H9 (cell line): ENCODE measurements at regions not wholly inside any gene's neighbourhood (a gene's known extent, or its start where the extent isn't known, plus 50 kb on each side); places are given as distances from the start of the nearest gene placed in this dataset.

Source experiments
- DNase-seq: peaks from one replicate; pipeline ENCODE4 v3.0.0-alpha.2; 2017
- H2AFZ ChIP-seq: one replicate; pipeline ENCODE4 v1.6.1; 2013; ENCODE audit warnings: mild to moderate bottlenecking, low read length, control low read depth, moderate library complexity
- H2AK5ac ChIP-seq: 2 replicates; pipeline ENCODE4 v1.6.1; 2013; ENCODE audit warnings: low read length, control low read depth, mixed read lengths; ENCODE audit not compliant: insufficient read length
- H2BK120ac ChIP-seq: one replicate; pipeline ENCODE4 v1.6.1; 2013; ENCODE audit warnings: low read depth, mild to moderate bottlenecking, low read length, control low read depth, inconsistent platforms; ENCODE audit not compliant: poor library complexity, severe bottlenecking
- H2BK12ac ChIP-seq: 2 replicates; pipeline ENCODE4 v1.6.1; 2013; ENCODE audit warnings: low read length, control low read depth, mixed read lengths, low read depth; ENCODE audit not compliant: insufficient read length
- H2BK15ac ChIP-seq: 2 replicates; pipeline ENCODE4 v1.6.1; 2013; ENCODE audit warnings: low read depth, low read length, control low read depth
- H2BK20ac ChIP-seq: one replicate; pipeline ENCODE4 v1.6.1; 2013; ENCODE audit warnings: low read depth, mild to moderate bottlenecking, low read length, control low read depth, inconsistent platforms; ENCODE audit not compliant: poor library complexity, severe bottlenecking
- H2BK5ac ChIP-seq: 2 replicates; pipeline ENCODE4 v1.6.1; 2013; ENCODE audit warnings: low read length, control low read depth, mixed read lengths; ENCODE audit not compliant: insufficient read length
- H3K14ac ChIP-seq: 2 replicates; pipeline ENCODE4 v1.6.1; 2013; ENCODE audit warnings: low read length, control low read depth; ENCODE audit not compliant: insufficient read depth
- H3K18ac ChIP-seq: 2 replicates; pipeline ENCODE4 v1.6.1; 2013; ENCODE audit warnings: low read depth, mild to moderate bottlenecking, mixed read lengths, low read length, control low read depth; ENCODE audit not compliant: insufficient read length
- H3K23ac ChIP-seq: 2 replicates; pipeline ENCODE4 v1.6.1; 2013; ENCODE audit warnings: low read length, control low read depth, mixed read lengths, low read depth; ENCODE audit not compliant: insufficient read length
- H3K23me2 ChIP-seq: 2 replicates; pipeline ENCODE4 v1.6.1; 2013; ENCODE audit warnings: low read depth, mild to moderate bottlenecking, mixed read lengths, low read length, control low read depth; ENCODE audit not compliant: insufficient read length, poor library complexity, severe bottlenecking
- H3K27ac ChIP-seq: 2 replicates; pipeline ENCODE4 v1.5.1; 2013; ENCODE audit warnings: low read length, control low read depth, mixed read lengths, low read depth; ENCODE audit not compliant: insufficient read length
- H3K27me3 ChIP-seq: 2 replicates; pipeline ENCODE4 v1.6.1; 2013; ENCODE audit warnings: low read length, control low read depth, inconsistent platforms; ENCODE audit not compliant: insufficient read depth
- H3K4ac ChIP-seq: 2 replicates; pipeline ENCODE4 v1.6.1; 2013; ENCODE audit warnings: low read depth, mild to moderate bottlenecking, control low read depth, inconsistent platforms, low read length, moderate library complexity
- H3K4me1 ChIP-seq: 2 replicates; pipeline ENCODE4 v1.6.1; 2013; ENCODE audit warnings: low read length, control low read depth, inconsistent platforms; ENCODE audit not compliant: insufficient read depth
- H3K4me2 ChIP-seq: 2 replicates; pipeline ENCODE4 v1.6.1; 2013; ENCODE audit warnings: low read length, control low read depth, mixed read lengths; ENCODE audit not compliant: insufficient read length, insufficient read depth
- H3K56ac ChIP-seq: 2 replicates; pipeline ENCODE4 v1.6.1; 2013; ENCODE audit warnings: low read depth, mild to moderate bottlenecking, mixed read lengths, low read length, control low read depth; ENCODE audit not compliant: insufficient read length
- H3K79me1 ChIP-seq: 2 replicates; pipeline ENCODE4 v1.6.1; 2013; ENCODE audit warnings: low read depth, mild to moderate bottlenecking, moderate library complexity, low read length, control low read depth, inconsistent platforms; ENCODE audit not compliant: insufficient read depth, poor library complexity, severe bottlenecking
- H3K79me2 ChIP-seq: 2 replicates; pipeline ENCODE4 v1.6.1; 2013; ENCODE audit warnings: low read length, control low read depth, inconsistent platforms; ENCODE audit not compliant: insufficient read depth
- H3K9ac ChIP-seq: 2 replicates; pipeline ENCODE4 v1.6.1; 2013; ENCODE audit warnings: low read length, control low read depth, mixed read lengths; ENCODE audit not compliant: insufficient read length; ENCODE audit errors: extremely low read depth
- H3K9me3 ChIP-seq: one replicate; pipeline ENCODE4 v1.6.1; 2013; ENCODE audit warnings: low read depth, low read length, inconsistent platforms; ENCODE audit not compliant: control insufficient read depth
- H3T11ph ChIP-seq: one replicate; pipeline ENCODE4 v1.6.1; 2013; ENCODE audit warnings: mild to moderate bottlenecking, low read length, control low read depth, inconsistent platforms
- H4K20me1 ChIP-seq: one replicate; pipeline ENCODE4 v1.6.1; 2013; ENCODE audit not compliant: control insufficient read depth, insufficient read length, insufficient read depth
- H4K5ac ChIP-seq: 2 replicates; pipeline ENCODE4 v1.6.1; 2013; ENCODE audit warnings: low read depth, mild to moderate bottlenecking, mixed read lengths, low read length, control low read depth; ENCODE audit not compliant: insufficient read length
- H4K8ac ChIP-seq: replicated peaks from 2 replicates; pipeline ENCODE4 v1.6.1; 2013; ENCODE audit warnings: low read length, control low read depth, mixed read lengths, low read depth; ENCODE audit not compliant: insufficient read length
- H4K91ac ChIP-seq: 2 replicates; pipeline ENCODE4 v1.6.1; 2013; ENCODE audit warnings: low read depth, mild to moderate bottlenecking, moderate library complexity, mixed read lengths, low read length, control low read depth; ENCODE audit not compliant: insufficient read length
- H3K27ac Mint-ChIP-seq, 3 experiments: 2 replicates in 2 of 3; 3 replicates in 1 of 3; pipeline ENCODE4 v1.8.0; 2020 to 2021; ENCODE audit warnings: mixed read lengths in 3 of 3, mild to moderate bottlenecking in 1 of 3, moderate library complexity in 1 of 3
- H3K27me3 Mint-ChIP-seq: 2 replicates; pipeline ENCODE4 v1.8.0; 2021; ENCODE audit warnings: low read depth, mild to moderate bottlenecking, moderate library complexity, mixed read lengths
- H3K36me3 Mint-ChIP-seq, 3 experiments: 2 replicates in 2 of 3; 3 replicates in 1 of 3; pipeline ENCODE4 v1.8.0; 2020 to 2021; ENCODE audit warnings: low read depth in 3 of 3, mixed read lengths in 3 of 3; ENCODE audit not compliant: insufficient read depth in 1 of 3
- H3K4me1 Mint-ChIP-seq, 2 experiments: 2 replicates each; pipeline ENCODE4 v1.8.0; 2020; ENCODE audit warnings: mixed read lengths in 2 of 2
- H3K4me3 Mint-ChIP-seq, 2 experiments: 2 replicates in 1 of 2; 3 replicates in 1 of 2; pipeline ENCODE4 v1.8.0; 2020 to 2021; ENCODE audit warnings: mild to moderate bottlenecking in 2 of 2, mixed read lengths in 2 of 2, moderate library complexity in 1 of 2
- H3K9me3 Mint-ChIP-seq, 2 experiments: 2 replicates in 1 of 2; 3 replicates in 1 of 2; pipeline ENCODE4 v1.8.0; 2020; ENCODE audit warnings: mild to moderate bottlenecking in 2 of 2, mixed read lengths in 2 of 2, moderate library complexity in 1 of 2
- CTCF ChIP-seq: fragments of 200-600 bp; sonication (generic); conservative IDR thresholded peaks from 3 replicates; pipeline ENCODE4 v1.8.0; 2021; ENCODE audit warnings: antibody characterized with exemption, mild to moderate bottlenecking
- WGBS: extraction: QIAGEN DNeasy Blood & Tissue Kit; methylation state at CpG from one replicate; pipeline ENCODE4 v1.1.7; 2013; ENCODE audit warnings: missing lambda C conversion rate, low lambda C conversion rate, mixed read lengths; ENCODE audit not compliant: insufficient read length; ENCODE audit errors: extremely low coverage; 5-methylcytosine and 5-hydroxymethylcytosine counted together

- no peak overlapping the region for H4K5ac ChIP-seq
- no peak overlapping the region for H3K23ac ChIP-seq
- H3K4me2 ChIP-seq, result no peak overlapping the region
- H2BK15ac ChIP-seq, result no peak overlapping the region
- no peak overlapping the region for H4K8ac ChIP-seq
- no peak overlapping the region for H3K14ac ChIP-seq
- H3K27ac ChIP-seq, result no peak overlapping the region
- H3K23me2 ChIP-seq, result no peaks in the 10 kb centered on the region
- H3K79me2 ChIP-seq, result no peaks in the 10 kb centered on the region
- H2BK120ac ChIP-seq, result no peak overlapping the region
- H3K9ac ChIP-seq, result no peak overlapping the region
- H2BK20ac ChIP-seq, result no peak overlapping the region
- H3K4ac ChIP-seq, result no peak overlapping the region
- H4K91ac ChIP-seq, result no peak overlapping the region
- no CpG with 5 or more reads among the region's 3 CpGs for WGBS
- no peak overlapping the region for H3K18ac ChIP-seq
- H3K56ac ChIP-seq, result no peak overlapping the region
- H4K20me1 ChIP-seq, result no peaks in the 10 kb centered on the region
- H3K9me3 Mint-ChIP-seq, result no peaks in the 10 kb centered on the region
- H2BK12ac ChIP-seq, result no peak overlapping the region
- peaks cover 3% of the 10 kb centered on the region; the same call in 1 of the 2 replicates for H3K4me1 ChIP-seq
- no peak overlapping the region for H3T11ph ChIP-seq
- no peak for DNase-seq
- H3K4me3 Mint-ChIP-seq, result no peak overlapping the region
- H2AFZ ChIP-seq, result no peak overlapping the region
- no peaks in the 10 kb centered on the region for H3K27me3 ChIP-seq
- no peak overlapping the region for H2AK5ac ChIP-seq
- H2BK5ac ChIP-seq, result no peak overlapping the region
- H3K4me1 Mint-ChIP-seq, result peaks cover 20% of the 10 kb centered on the region in 2 experiments
- no peaks in the 10 kb centered on the region for H3K36me3 Mint-ChIP-seq
- no peaks in the 10 kb centered on the region for H3K9me3 ChIP-seq
- TF ChIP-seq CTCF, result no peak
- H3K27ac Mint-ChIP-seq, result no peak overlapping the region
- no peaks in the 10 kb centered on the region for H3K27me3 Mint-ChIP-seq
- H3K79me1 ChIP-seq, result no peaks in the 10 kb centered on the region
These were observed 152.3 kb upstream of the DPYD start for GRCh38 chr1:98073106-98073505.
